ENCODE measurements at regions not wholly inside any gene's neighbourhood (a gene's known extent, or its start where the extent isn't known, plus 50 kb on each side); places are given as distances from the start of the nearest gene placed in this dataset.

GRCh38 chr7:157482025-157482424, 145.2 kb downstream of the DNAJB6 start:
- TF ChIP-seq, protein P1, sequence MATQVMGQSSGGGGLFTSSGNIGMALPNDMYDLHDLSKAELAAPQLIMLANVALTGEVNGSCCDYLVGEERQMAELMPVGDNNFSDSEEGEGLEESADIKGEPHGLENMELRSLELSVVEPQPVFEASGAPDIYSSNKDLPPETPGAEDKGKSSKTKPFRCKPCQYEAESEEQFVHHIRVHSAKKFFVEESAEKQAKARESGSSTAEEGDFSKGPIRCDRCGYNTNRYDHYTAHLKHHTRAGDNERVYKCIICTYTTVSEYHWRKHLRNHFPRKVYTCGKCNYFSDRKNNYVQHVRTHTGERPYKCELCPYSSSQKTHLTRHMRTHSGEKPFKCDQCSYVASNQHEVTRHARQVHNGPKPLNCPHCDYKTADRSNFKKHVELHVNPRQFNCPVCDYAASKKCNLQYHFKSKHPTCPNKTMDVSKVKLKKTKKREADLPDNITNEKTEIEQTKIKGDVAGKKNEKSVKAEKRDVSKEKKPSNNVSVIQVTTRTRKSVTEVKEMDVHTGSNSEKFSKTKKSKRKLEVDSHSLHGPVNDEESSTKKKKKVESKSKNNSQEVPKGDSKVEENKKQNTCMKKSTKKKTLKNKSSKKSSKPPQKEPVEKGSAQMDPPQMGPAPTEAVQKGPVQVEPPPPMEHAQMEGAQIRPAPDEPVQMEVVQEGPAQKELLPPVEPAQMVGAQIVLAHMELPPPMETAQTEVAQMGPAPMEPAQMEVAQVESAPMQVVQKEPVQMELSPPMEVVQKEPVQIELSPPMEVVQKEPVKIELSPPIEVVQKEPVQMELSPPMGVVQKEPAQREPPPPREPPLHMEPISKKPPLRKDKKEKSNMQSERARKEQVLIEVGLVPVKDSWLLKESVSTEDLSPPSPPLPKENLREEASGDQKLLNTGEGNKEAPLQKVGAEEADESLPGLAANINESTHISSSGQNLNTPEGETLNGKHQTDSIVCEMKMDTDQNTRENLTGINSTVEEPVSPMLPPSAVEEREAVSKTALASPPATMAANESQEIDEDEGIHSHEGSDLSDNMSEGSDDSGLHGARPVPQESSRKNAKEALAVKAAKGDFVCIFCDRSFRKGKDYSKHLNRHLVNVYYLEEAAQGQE (IDR thresholded peaks at IDR 0.05; ENCODE audit: insufficient read depth in 1 of 2, low read depth in 2 of 2, low read length in 1 of 2), result no peak
- no peak for TF ChIP-seq CTCF (IDR thresholded peaks at IDR 0.05)

Data from Panc1 (cell line).